A549 (cell line): ENCODE measurements at regions not wholly inside any gene's neighbourhood (a gene's known extent, or its start where the extent isn't known, plus 50 kb on each side); places are given as distances from the start of the nearest gene placed in this dataset.
"Not testable (repeated sequence)": the region's sequence is repeated elsewhere in the genome, so short reads cannot be mapped to it uniquely, and the experiment has no call there.

Experiments used
- MYC ChIP-seq: IDR thresholded peaks from 2 replicates; pipeline ENCODE4 v1.6.1; 2012; ENCODE audit warnings: mild to moderate bottlenecking, inconsistent platforms, low read length, improper control_type of control experiment, borderline replicate concordance
- RAD21 ChIP-seq, 2 experiments: fragments of >200 bp in 1 of 2; sonication (Bioruptor Twin) in 1 of 2; formaldehyde crosslinking in 1 of 2; IDR thresholded peaks in 1 of 2; conservative IDR thresholded peaks in 1 of 2; 2 replicates in 1 of 2; 3 replicates in 1 of 2; pipeline ENCODE4 v1.6.1; 2012 to 2018; ENCODE audit warnings: inconsistent platforms in 1 of 2
- TF ChIP-seq, protein P1 (sequence below): fragments of >200 bp; sonication (Bioruptor Twin); formaldehyde crosslinking; IDR thresholded peaks from 3 replicates; pipeline ENCODE4 v1.5.1; 2016
- TF ChIP-seq, protein P2 (sequence below): fragments of 200-600 bp; sonication (generic); IDR thresholded peaks from 2 replicates; pipeline ENCODE4 v1.6.1; 2016; ENCODE audit warnings: antibody characterized with exemption, mild to moderate bottlenecking, moderate library complexity

DNA sequence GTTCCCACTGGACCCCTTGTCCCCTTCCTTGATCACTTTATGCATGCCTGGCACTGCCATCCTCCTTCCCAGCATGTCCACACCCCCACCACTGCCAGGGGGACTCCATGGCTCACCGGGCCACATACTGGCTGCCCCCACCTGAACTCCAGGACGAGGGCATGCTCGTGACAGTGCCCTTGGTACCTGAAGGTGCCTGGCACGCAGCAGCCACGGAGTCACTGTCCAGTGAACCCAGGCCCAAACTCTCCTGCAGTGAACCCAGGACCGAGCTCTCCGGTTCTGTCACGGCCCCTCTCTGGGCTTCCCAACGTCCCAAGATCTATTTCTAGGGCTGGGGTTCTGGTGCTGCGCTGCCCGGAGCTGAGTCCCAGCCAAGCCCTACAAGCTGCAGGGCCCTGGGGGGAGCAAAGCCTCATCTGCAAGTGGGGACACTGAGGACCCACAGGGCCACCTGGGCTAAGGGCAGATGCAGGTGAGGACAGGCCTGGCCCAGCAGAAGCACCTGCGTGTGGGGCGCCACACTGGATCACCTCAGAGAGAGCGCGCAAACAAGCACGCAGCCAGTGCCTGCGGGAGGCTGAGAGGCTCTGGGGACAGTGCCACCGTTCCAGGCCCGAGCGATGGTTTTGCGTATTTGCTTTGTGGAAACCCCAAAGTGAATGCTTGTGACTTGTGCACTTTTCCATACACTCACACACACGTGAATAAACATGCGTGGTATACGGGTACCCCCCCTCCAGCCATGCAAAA is 5406.3 kb upstream of the TPTE start:
- not testable (repeated sequence) for TF ChIP-seq MYC; RAD21 (conservative IDR thresholded peaks at IDR 0.05 in 1 of 2, IDR thresholded peaks at IDR 0.05 in 1 of 2)
- TF ChIP-seq, protein P1, sequence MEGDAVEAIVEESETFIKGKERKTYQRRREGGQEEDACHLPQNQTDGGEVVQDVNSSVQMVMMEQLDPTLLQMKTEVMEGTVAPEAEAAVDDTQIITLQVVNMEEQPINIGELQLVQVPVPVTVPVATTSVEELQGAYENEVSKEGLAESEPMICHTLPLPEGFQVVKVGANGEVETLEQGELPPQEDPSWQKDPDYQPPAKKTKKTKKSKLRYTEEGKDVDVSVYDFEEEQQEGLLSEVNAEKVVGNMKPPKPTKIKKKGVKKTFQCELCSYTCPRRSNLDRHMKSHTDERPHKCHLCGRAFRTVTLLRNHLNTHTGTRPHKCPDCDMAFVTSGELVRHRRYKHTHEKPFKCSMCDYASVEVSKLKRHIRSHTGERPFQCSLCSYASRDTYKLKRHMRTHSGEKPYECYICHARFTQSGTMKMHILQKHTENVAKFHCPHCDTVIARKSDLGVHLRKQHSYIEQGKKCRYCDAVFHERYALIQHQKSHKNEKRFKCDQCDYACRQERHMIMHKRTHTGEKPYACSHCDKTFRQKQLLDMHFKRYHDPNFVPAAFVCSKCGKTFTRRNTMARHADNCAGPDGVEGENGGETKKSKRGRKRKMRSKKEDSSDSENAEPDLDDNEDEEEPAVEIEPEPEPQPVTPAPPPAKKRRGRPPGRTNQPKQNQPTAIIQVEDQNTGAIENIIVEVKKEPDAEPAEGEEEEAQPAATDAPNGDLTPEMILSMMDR: not testable (repeated sequence)
- TF ChIP-seq, protein P2, sequence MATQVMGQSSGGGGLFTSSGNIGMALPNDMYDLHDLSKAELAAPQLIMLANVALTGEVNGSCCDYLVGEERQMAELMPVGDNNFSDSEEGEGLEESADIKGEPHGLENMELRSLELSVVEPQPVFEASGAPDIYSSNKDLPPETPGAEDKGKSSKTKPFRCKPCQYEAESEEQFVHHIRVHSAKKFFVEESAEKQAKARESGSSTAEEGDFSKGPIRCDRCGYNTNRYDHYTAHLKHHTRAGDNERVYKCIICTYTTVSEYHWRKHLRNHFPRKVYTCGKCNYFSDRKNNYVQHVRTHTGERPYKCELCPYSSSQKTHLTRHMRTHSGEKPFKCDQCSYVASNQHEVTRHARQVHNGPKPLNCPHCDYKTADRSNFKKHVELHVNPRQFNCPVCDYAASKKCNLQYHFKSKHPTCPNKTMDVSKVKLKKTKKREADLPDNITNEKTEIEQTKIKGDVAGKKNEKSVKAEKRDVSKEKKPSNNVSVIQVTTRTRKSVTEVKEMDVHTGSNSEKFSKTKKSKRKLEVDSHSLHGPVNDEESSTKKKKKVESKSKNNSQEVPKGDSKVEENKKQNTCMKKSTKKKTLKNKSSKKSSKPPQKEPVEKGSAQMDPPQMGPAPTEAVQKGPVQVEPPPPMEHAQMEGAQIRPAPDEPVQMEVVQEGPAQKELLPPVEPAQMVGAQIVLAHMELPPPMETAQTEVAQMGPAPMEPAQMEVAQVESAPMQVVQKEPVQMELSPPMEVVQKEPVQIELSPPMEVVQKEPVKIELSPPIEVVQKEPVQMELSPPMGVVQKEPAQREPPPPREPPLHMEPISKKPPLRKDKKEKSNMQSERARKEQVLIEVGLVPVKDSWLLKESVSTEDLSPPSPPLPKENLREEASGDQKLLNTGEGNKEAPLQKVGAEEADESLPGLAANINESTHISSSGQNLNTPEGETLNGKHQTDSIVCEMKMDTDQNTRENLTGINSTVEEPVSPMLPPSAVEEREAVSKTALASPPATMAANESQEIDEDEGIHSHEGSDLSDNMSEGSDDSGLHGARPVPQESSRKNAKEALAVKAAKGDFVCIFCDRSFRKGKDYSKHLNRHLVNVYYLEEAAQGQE: not testable (repeated sequence)
